C4-2B (cell line): ENCODE measurements at regions not wholly inside any gene's neighbourhood (a gene's known extent, or its start where the extent isn't known, plus 50 kb on each side); places are given as distances from the start of the nearest gene placed in this dataset.

Experiments used
- ZFX ChIP-seq: fragments of 450-650 bp; IDR thresholded peaks from 2 replicates; pipeline ENCODE4 v1.6.1; 2017
- TF ChIP-seq, protein P1 (sequence below): fragments of 450-650 bp; conservative IDR thresholded peaks from 2 replicates; pipeline ENCODE4 v1.5.1; 2017; ENCODE audit warnings: mild to moderate bottlenecking

DNA sequence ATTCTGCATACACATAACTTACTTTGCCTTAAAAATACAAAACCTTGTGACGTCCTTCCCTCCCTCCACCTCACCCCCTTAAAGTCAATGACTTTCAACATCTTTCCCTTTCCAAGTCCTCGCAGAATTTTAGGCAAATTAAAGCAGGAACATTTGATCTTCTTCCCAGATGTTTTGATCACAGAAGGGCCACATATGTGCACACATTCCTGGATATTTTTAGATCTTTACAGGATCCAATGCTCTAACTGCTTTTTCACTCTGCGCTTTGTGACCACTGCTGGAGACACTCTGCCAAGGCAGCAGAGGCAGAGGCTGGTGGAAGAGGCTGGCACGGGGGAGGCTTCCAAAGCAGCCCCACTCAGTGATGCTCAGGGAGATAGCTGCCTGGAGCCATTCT lies 130.7 kb downstream of the SEC61B start:
- TF ChIP-seq, protein P1, sequence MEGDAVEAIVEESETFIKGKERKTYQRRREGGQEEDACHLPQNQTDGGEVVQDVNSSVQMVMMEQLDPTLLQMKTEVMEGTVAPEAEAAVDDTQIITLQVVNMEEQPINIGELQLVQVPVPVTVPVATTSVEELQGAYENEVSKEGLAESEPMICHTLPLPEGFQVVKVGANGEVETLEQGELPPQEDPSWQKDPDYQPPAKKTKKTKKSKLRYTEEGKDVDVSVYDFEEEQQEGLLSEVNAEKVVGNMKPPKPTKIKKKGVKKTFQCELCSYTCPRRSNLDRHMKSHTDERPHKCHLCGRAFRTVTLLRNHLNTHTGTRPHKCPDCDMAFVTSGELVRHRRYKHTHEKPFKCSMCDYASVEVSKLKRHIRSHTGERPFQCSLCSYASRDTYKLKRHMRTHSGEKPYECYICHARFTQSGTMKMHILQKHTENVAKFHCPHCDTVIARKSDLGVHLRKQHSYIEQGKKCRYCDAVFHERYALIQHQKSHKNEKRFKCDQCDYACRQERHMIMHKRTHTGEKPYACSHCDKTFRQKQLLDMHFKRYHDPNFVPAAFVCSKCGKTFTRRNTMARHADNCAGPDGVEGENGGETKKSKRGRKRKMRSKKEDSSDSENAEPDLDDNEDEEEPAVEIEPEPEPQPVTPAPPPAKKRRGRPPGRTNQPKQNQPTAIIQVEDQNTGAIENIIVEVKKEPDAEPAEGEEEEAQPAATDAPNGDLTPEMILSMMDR: no peak
- TF ChIP-seq ZFX: no peak
